ENCODE measurements at regions not wholly inside any gene's neighbourhood (a gene's known extent, or its start where the extent isn't known, plus 50 kb on each side); places are given as distances from the start of the nearest gene placed in this dataset.

- TF ChIP-seq CTCF (IDR thresholded peaks at IDR 0.05) (no peak), POLR2A (IDR thresholded peaks at IDR 0.05) (no peak)
Measured at GRCh38 chr15:31892513-31892912, 137.8 kb upstream of the CHRNA7 start.

Measured in right lobe of liver (tissue), 4 donors.